Kidney (tissue), 13 donors: ENCODE measurements at regions not wholly inside any gene's neighbourhood (a gene's known extent, or its start where the extent isn't known, plus 50 kb on each side); places are given as distances from the start of the nearest gene placed in this dataset.

Source experiments
- DNase-seq, 5 donors: peaks; one replicate each; pipeline ENCODE4 v3.0.0-alpha.2; 2013 to 2020
- FAIRE-seq: peaks from 2 replicates; lab custom pipeline; 2012; peaks lifted over from hg19 to GRCh38; lab: Jason Lieb, UNC
- H3K27ac ChIP-seq, 2 donors: one replicate each; pipeline ENCODE4 v1.7.0; 2013; ENCODE audit warnings: low read depth in 2 of 2, low read length in 2 of 2, inconsistent platforms in 1 of 2
- H3K27me3 ChIP-seq: one replicate; pipeline ENCODE4 v1.7.1; 2013; ENCODE audit warnings: low read length, inconsistent platforms; ENCODE audit not compliant: control insufficient read depth, insufficient read depth
- H3K36me3 ChIP-seq, 3 donors: one replicate each; pipeline versions ENCODE4 v1.7.0 to v1.7.1; 2013; ENCODE audit warnings: low read length in 3 of 3, control low read depth in 1 of 3, inconsistent platforms in 1 of 3; ENCODE audit not compliant: insufficient read depth in 3 of 3, control insufficient read depth in 2 of 3
- H3K4me1 ChIP-seq, 3 donors: one replicate each; pipeline versions ENCODE4 v1.7.0 to v1.7.1; 2013; ENCODE audit warnings: low read length in 3 of 3, inconsistent platforms in 1 of 3, low read depth in 1 of 3; ENCODE audit not compliant: control insufficient read depth in 2 of 3, insufficient read depth in 2 of 3
- H3K4me3 ChIP-seq, 3 donors: one replicate each; pipeline versions ENCODE4 v1.7.0 to v1.8.1; 2013; ENCODE audit warnings: low read length in 3 of 3, control low read depth in 1 of 3, inconsistent platforms in 1 of 3
- H3K9ac ChIP-seq, 3 donors: one replicate each; pipeline versions ENCODE4 v1.7.0 to v1.7.1; 2013; ENCODE audit warnings: low read length in 3 of 3, control low read depth in 1 of 3, inconsistent platforms in 1 of 3
- H3K9me3 ChIP-seq, 3 donors: one replicate each; pipeline versions ENCODE4 v1.7.0 to v1.7.1; 2013; ENCODE audit warnings: low read length in 3 of 3, control low read depth in 1 of 3, inconsistent platforms in 1 of 3; ENCODE audit not compliant: control insufficient read depth in 2 of 3, insufficient read depth in 1 of 3
- CTCF ChIP-seq: IDR thresholded peaks from 3 replicates; pipeline ENCODE4 v1.5.1; 2012; ENCODE audit warnings: mild to moderate bottlenecking, moderate library complexity, borderline replicate concordance; ENCODE audit not compliant: insufficient read depth; ENCODE audit errors: extremely low read depth
- intact Hi-C: fragments of 100-400 bp; cut with DNase I; formaldehyde crosslinking; loops from one replicate; pipeline ENCODE4 v1.11.1; 2022
- donor health status: control.
- donor health status: control.
- donor health status: control.
- donor health status: control.
- donor health status: control.
- donor health status: DM: yes; HTN: yes; CAD: no.
- donor health status: Normal renal cell carcinoma (clear cell type).

GRCh38 chr2:221774136-221774535 is 202.0 kb upstream of the EPHA4 start:
- intact Hi-C loops: no loop called here
- no peak for FAIRE-seq
- Histone ChIP-seq H3K9me3 (no peaks in the 10 kb centered on the region), H3K27me3 (no peaks in the 10 kb centered on the region), H3K27ac (no peak overlapping the region), H3K4me3 (no peak overlapping the region), H3K9ac (no peak overlapping the region), H3K4me1 (no peaks in the 10 kb centered on the region), H3K36me3 (no peaks in the 10 kb centered on the region)
- DNase-seq: no peak
- no peak for TF ChIP-seq CTCF

- TF ChIP-seq CTCF: no peak
- H3K4me3 ChIP-seq: no peak overlapping the region
- DNase-seq (no peak), FAIRE-seq (no peak)
- no peak overlapping the region for H3K27ac ChIP-seq
- H3K9ac ChIP-seq: no peak overlapping the region
- H3K4me1 ChIP-seq: no peaks in the 10 kb centered on the region
- H3K36me3 ChIP-seq: no peaks in the 10 kb centered on the region
- intact Hi-C loops: no loop called here
- H3K9me3 ChIP-seq: no peaks in the 10 kb centered on the region
- no peaks in the 10 kb centered on the region for H3K27me3 ChIP-seq
Observed at GRCh38 chr2:221771297-221771696, 199.2 kb upstream of the EPHA4 start.

- intact Hi-C loops: no loop called here
- DNase-seq (no peak), FAIRE-seq (no peak)
- Histone ChIP-seq H3K27ac (no peak overlapping the region), H3K4me3 (no peak overlapping the region), H3K27me3 (no peaks in the 10 kb centered on the region), H3K9ac (no peak overlapping the region), H3K4me1 (no peaks in the 10 kb centered on the region), H3K9me3 (no peaks in the 10 kb centered on the region), H3K36me3 (no peaks in the 10 kb centered on the region)
- no peak for TF ChIP-seq CTCF
Observed at GRCh38 chr2:221767106-221768012, 195.3 kb upstream of the EPHA4 start.
